Hepatocyte (in vitro differentiated cells): ENCODE measurements at regions not wholly inside any gene's neighbourhood (a gene's known extent, or its start where the extent isn't known, plus 50 kb on each side); places are given as distances from the start of the nearest gene placed in this dataset.

Source experiments
- DNase-seq: peaks from one replicate; pipeline ENCODE4 v3.0.0-alpha.2; 2016; ENCODE audit warnings: low spot score
- H2AFZ ChIP-seq: fragments of 200-600 bp; sonication (generic); 2 replicates; pipeline ENCODE4 v1.6.0; 2016; ENCODE audit warnings: antibody characterized with exemption, mild to moderate bottlenecking
- H3K27ac ChIP-seq: fragments of 200-600 bp; sonication (generic); 2 replicates; pipeline ENCODE4 v1.5.1; 2016; ENCODE audit warnings: mild to moderate bottlenecking
- H3K27me3 ChIP-seq: fragments of 200-600 bp; sonication (generic); 2 replicates; pipeline ENCODE4 v1.6.1; 2016
- H3K36me3 ChIP-seq: fragments of 200-600 bp; sonication (generic); replicated peaks from 2 replicates; pipeline ENCODE4 v1.5.1; 2016; ENCODE audit warnings: low read depth; ENCODE audit not compliant: insufficient read depth
- H3K4me1 ChIP-seq: fragments of 200-600 bp; sonication (generic); 2 replicates; pipeline ENCODE4 v1.5.1; 2016; ENCODE audit warnings: mild to moderate bottlenecking, moderate library complexity; ENCODE audit not compliant: insufficient read depth
- H3K4me2 ChIP-seq: fragments of 200-600 bp; sonication (generic); 2 replicates; pipeline ENCODE4 v1.6.0; 2016
- H3K4me3 ChIP-seq: fragments of 200-600 bp; sonication (generic); 2 replicates; pipeline ENCODE4 v1.5.1; 2016; ENCODE audit warnings: mild to moderate bottlenecking
- H3K79me2 ChIP-seq: fragments of 200-600 bp; sonication (generic); 2 replicates; pipeline ENCODE4 v1.6.0; 2017; ENCODE audit warnings: mild to moderate bottlenecking
- H3K9me2 ChIP-seq: fragments of 200-600 bp; sonication (generic); replicated peaks from 2 replicates; pipeline ENCODE4 v1.6.0; 2017; ENCODE audit warnings: mild to moderate bottlenecking; ENCODE audit not compliant: insufficient read depth
- H3K9me3 ChIP-seq: fragments of 200-600 bp; sonication (generic); 2 replicates; pipeline ENCODE4 v1.5.1; 2016; ENCODE audit warnings: low read depth, mild to moderate bottlenecking
- H4K20me1 ChIP-seq: fragments of 200-600 bp; sonication (generic); 2 replicates; pipeline ENCODE4 v1.6.0; 2016; ENCODE audit warnings: mild to moderate bottlenecking; ENCODE audit not compliant: insufficient read depth, poor library complexity, severe bottlenecking
- EZH2 ChIP-seq: fragments of 200-600 bp; sonication (generic); IDR thresholded peaks from 2 replicates; pipeline ENCODE4 v1.6.1; 2016; ENCODE audit warnings: antibody characterized with exemption, mild to moderate bottlenecking, borderline replicate concordance
- EZH2phosphoT487 ChIP-seq: fragments of 200-600 bp; sonication (generic); IDR thresholded peaks from one replicate; pipeline ENCODE4 v1.6.1; 2018; ENCODE audit warnings: antibody characterized with exemption, mild to moderate bottlenecking, low read depth, moderate library complexity; ENCODE audit not compliant: unreplicated experiment, severe bottlenecking
- WGBS: methylation state at CpG from one replicate; pipeline ENCODE4 v1.1.6; 2016; ENCODE audit warnings: low lambda C conversion rate; ENCODE audit errors: missing lambda C conversion rate; 5-methylcytosine and 5-hydroxymethylcytosine counted together
- TF ChIP-seq, protein P1 (sequence below): fragments of 200-600 bp; sonication (generic); IDR thresholded peaks from 2 replicates; pipeline ENCODE4 v1.5.1; 2016; ENCODE audit warnings: antibody characterized with exemption, mild to moderate bottlenecking; ENCODE audit not compliant: poor library complexity

DNA sequence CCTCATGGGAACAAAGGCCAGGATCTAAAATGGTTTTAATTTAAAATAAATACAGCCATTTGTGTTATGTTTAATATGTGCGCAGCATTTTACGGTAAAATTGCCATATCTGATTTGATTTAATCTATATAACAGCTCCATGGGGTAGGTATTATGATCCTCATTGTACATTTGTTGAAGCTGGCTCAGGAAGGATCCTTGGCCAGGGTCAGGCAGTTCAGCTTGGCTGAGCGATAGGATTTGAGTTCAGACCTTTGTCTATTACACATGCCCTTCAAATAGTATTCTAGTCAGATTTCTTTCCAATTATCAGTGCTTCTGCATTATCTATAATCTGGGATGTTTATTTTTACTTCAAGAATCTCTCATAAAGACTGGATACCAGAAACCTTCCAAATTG lies 950.4 kb upstream of the EEF2KMT start:
- no peaks in the 10 kb centered on the region for H3K36me3 ChIP-seq
- no peak overlapping the region for H3K27ac ChIP-seq
- no peaks in the 10 kb centered on the region for H4K20me1 ChIP-seq
- no peak overlapping the region for H3K4me2 ChIP-seq
- TF ChIP-seq, protein P1, sequence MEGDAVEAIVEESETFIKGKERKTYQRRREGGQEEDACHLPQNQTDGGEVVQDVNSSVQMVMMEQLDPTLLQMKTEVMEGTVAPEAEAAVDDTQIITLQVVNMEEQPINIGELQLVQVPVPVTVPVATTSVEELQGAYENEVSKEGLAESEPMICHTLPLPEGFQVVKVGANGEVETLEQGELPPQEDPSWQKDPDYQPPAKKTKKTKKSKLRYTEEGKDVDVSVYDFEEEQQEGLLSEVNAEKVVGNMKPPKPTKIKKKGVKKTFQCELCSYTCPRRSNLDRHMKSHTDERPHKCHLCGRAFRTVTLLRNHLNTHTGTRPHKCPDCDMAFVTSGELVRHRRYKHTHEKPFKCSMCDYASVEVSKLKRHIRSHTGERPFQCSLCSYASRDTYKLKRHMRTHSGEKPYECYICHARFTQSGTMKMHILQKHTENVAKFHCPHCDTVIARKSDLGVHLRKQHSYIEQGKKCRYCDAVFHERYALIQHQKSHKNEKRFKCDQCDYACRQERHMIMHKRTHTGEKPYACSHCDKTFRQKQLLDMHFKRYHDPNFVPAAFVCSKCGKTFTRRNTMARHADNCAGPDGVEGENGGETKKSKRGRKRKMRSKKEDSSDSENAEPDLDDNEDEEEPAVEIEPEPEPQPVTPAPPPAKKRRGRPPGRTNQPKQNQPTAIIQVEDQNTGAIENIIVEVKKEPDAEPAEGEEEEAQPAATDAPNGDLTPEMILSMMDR: no peak
- no peak for TF ChIP-seq EZH2phosphoT487
- H3K79me2 ChIP-seq: no peaks in the 10 kb centered on the region
- no peaks in the 10 kb centered on the region for H3K27me3 ChIP-seq
- no peak overlapping the region for H2AFZ ChIP-seq
- WGBS: 83% methylated on average over 3 of the region's 3 CpGs
- no peaks in the 10 kb centered on the region for H3K9me2 ChIP-seq
- H3K9me3 ChIP-seq: no peaks in the 10 kb centered on the region
- DNase-seq: no peak
- no peak overlapping the region for H3K4me3 ChIP-seq
- no peaks in the 10 kb centered on the region for H3K4me1 ChIP-seq

DNA sequence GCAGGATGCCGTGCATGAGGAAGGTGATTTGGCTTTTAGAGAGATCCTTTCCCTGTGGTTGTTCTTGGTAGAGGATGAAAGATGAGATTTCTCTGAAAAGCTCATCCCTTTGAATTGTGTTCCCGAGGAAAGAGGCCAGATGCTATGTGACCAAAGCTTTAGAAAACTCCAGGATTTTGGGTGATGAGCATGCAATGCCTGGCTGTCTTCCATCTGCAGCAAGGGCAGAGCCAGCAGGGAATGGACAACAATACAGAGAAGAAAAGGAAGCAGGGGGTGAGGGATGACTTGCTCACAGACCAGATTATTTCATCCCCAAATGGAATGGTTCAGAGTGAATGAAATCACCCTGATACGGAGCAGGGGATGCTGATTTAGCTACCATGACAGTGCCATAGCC lies 949.7 kb upstream of the EEF2KMT start:
- Histone ChIP-seq H3K36me3 (no peaks in the 10 kb centered on the region), H3K9me2 (no peaks in the 10 kb centered on the region), H3K79me2 (no peaks in the 10 kb centered on the region), H2AFZ (no peak overlapping the region), H3K4me1 (no peaks in the 10 kb centered on the region), H3K4me2 (no peak overlapping the region), H3K27me3 (no peaks in the 10 kb centered on the region), H3K4me3 (no peak overlapping the region), H3K9me3 (no peaks in the 10 kb centered on the region), H4K20me1 (no peaks in the 10 kb centered on the region), H3K27ac (no peak overlapping the region)
- no peak for DNase-seq
- TF ChIP-seq, protein P1: no peak
- 71% methylated on average over 3 of the region's 3 CpGs for WGBS

DNA sequence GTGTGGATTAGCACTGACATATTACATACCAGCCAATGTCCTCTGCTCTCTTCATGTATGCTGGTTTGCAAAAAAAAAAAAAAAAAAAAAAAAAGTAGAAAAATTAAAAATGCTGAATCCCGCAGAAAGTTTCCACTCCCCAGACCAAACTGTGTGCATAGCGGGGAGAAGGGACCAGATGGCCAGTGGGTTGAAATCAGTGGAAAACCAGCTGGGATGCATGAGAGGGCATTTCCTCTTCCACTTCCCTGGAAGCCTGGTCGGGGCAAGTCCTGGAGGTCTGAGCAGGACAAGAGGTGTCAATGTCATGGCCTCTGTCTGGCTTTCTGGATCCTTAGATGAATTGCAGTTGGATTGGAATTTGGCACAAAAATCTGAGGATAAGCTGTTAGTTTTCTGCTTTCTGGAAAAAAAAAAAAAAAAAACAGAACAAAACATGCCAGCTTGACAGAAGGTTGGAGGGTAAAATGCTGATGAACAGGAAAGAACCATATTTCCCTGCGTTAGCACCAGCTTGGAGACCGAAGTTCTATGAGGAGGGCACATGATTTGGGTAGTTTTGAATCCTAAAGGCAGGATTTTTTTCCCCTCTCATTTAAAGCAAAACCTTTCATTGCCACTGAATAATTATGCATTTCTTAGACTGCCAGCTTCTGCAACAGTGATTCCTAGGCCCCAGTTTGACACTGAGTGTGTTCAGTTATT lies 941.5 kb upstream of the EEF2KMT start:
- no peak for TF ChIP-seq EZH2
- no peak for TF ChIP-seq EZH2phosphoT487
- TF ChIP-seq, protein P1: no peak
- H3K27me3 ChIP-seq: no peaks in the 10 kb centered on the region
- no peak overlapping the region for H2AFZ ChIP-seq
- no peaks in the 10 kb centered on the region for H3K79me2 ChIP-seq
- no peaks in the 10 kb centered on the region for H3K9me3 ChIP-seq
- WGBS: 91% methylated on average over 5 of the region's 5 CpGs
- no peak overlapping the region for H3K4me2 ChIP-seq
- no peak overlapping the region for H3K4me3 ChIP-seq
- no peak overlapping the region for H3K27ac ChIP-seq
- no peaks in the 10 kb centered on the region for H3K9me2 ChIP-seq
- H3K4me1 ChIP-seq: no peaks in the 10 kb centered on the region
- no peaks in the 10 kb centered on the region for H3K36me3 ChIP-seq
- no peak for DNase-seq
- H4K20me1 ChIP-seq: no peaks in the 10 kb centered on the region

DNA sequence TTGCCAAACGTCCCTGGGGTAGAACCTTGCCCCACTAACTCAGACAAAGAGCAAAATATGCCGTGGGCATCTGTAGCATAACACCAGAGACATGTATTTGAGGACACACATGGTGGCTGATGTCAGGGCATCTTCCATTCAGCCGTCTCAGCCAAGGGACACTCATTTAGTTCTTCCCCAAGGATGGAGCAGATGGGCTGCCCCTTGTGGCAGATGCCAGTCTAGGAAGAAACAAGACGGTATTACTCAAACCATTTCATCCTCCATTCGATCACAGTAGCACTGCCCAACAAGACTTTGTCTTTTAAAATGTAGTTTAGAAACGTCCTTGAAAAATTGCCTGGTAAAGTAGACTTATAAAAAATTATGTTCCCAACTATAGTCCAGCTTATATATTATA lies 937.6 kb upstream of the EEF2KMT start:
- no peak overlapping the region for H2AFZ ChIP-seq
- WGBS: 72% methylated on average over 6 of the region's 6 CpGs
- TF ChIP-seq, protein P1: no peak
- TF ChIP-seq EZH2 (no peak), EZH2phosphoT487 (no peak)

More for the DNA sequence above, 937.6 kb upstream of the EEF2KMT start:
- Histone ChIP-seq H3K27me3 (no peaks in the 10 kb centered on the region), H3K9me2 (no peaks in the 10 kb centered on the region), H3K79me2 (no peaks in the 10 kb centered on the region), H3K27ac (no peak overlapping the region), H3K4me1 (no peaks in the 10 kb centered on the region), H4K20me1 (no peaks in the 10 kb centered on the region), H3K9me3 (no peaks in the 10 kb centered on the region), H3K4me2 (no peak overlapping the region), H3K36me3 (no peaks in the 10 kb centered on the region), H3K4me3 (no peak overlapping the region)
- no peak for DNase-seq
